GM12874 (cell line): ENCODE measurements at regions not wholly inside any gene's neighbourhood (a gene's known extent, or its start where the extent isn't known, plus 50 kb on each side); places are given as distances from the start of the nearest gene placed in this dataset.

Experiments
- CTCF ChIP-seq: IDR thresholded peaks from 2 replicates; pipeline ENCODE4 v1.5.1; 2011; ENCODE audit warnings: low read depth, mild to moderate bottlenecking, control low read depth, low read length, moderate library complexity; ENCODE audit not compliant: insufficient read depth

DNA sequence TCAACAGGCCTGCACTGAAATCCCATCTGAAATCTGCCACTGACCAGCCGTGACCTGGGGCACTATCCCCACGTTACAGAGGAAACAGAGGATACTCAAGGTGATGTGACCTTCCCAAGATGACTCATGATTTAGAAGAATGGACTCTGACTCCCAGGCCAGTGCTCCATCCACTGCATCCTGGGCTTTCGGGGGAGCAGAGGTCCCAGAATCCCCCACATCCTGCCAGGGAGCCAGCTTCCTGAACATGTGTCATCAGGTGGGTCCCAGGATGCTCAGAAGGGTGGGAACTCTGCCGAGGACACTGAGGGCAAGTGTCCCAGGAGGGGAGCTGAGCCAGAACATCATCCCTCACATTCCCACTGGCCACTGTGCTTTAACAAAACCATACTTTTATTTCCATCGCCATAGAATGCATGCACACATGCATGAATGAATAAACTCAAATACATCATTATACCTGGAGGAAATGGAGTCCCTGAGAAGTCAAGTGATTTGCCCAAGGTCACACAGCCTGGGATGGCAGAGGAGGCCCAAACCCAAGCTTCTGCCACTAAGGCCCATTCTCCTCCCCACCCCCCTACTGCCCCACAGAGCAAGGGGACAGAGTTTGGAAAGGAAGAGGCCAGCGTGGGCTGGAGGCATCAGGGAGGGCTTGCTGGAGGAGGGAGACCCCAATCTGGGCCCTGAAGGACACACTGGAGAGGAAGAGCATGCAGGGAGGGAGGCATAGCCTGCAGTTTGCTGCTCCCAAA, 189.4 kb downstream of the MATN1 start:
- TF ChIP-seq CTCF: no peak

- TF ChIP-seq CTCF: no peak
Measured at GRCh38 chr1:30533141-30533540, 190.2 kb downstream of the MATN1 start.

- TF ChIP-seq CTCF: no peak
Measured at GRCh38 chr1:30532621-30533020, 190.8 kb downstream of the MATN1 start.

DNA sequence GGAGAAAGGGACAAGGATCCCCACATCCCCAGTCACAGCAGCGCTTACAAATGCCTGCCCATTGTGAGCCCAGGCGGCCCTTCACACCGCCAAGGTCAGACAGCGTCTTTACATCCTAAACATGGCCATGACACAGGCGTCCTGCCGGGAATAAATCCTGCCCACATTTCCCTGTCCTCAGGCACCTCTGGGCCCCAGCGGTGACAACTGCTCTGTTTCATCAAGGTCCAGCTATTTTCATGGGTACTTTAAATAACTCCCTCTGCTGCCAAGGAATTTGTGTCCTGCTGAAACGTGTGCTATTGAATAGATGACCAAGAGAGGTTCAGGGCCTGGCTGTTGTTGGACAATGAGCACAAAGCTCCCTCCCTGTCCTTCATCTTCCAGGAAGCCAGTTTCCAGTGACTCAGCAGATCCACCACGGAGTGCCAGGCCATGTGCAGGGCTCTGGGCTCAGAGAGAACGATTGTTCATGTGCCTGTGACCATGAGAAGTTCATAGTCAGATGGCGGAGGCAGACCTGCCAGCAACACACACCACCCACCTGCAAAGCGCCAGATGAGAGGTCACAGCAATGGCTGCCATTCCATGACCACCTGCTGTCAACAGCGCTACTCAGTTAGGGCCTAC, 195.8 kb downstream of the MATN1 start:
- TF ChIP-seq CTCF: no peak

DNA sequence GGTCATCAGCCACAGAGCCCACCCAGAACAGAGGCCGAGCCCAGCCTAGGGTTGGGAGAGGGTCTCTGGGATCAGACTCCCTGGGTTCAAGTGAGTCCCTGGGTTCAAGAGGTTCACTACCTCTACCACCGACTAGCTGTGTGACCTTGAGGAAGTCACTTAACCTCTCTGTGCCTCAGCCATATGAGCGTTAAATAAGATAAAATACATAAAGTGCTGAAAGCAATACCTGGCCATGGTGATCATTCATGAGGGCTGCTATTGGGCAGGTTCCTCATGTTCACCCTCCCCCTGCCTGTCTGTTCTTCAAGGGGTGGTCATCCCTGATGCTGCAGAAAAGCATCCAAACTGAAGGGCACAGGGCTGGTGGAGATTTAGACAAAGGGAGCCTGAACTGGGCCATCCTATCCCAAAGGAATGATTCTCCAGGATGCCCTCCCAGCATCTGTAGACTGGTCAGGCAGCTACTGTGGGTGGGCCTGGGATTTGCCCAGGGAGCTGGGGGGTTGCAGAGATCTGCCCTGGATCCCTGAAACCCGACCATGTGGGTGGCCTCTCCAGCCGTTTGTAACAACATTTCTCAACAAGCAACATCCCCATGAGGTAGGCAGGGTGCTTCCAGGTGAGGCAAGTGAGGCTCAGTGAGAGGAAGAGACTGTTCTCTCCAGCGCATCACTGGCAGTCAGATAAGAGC, 196.6 kb downstream of the MATN1 start:
- TF ChIP-seq CTCF: no peak

DNA sequence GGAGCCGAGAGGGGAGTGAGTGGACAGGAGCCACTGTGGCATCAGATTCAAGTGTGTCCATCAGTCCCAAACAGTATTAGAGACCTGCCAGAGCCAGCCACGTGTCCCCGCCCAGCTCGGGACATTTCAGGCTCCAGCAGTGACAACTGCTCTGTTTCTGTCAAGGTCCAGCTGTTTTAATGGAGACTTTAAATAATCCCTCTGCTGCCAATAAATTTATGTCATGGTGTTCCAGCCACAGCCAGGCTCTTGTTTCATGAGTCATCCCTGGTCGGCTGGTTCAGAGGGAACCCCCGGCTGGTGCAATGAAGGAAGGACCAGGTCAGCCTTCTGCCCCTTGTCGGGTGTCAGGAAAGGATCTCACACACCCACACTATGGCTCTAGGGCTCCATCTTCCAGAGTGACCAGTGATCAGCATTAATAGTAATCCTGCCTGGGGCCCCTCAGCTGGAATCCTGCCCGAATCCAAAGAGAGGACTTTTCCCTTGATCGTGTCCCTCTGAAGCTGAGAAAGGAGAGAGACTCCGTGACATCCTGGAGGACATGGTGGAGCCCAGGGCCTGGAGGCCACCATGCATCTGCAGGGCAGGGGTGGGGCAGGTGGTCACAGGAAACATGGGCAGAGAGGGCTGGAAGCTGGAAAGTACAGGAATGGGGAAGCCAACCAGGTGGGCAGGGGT, 197.3 kb downstream of the MATN1 start:
- TF ChIP-seq CTCF: no peak

DNA sequence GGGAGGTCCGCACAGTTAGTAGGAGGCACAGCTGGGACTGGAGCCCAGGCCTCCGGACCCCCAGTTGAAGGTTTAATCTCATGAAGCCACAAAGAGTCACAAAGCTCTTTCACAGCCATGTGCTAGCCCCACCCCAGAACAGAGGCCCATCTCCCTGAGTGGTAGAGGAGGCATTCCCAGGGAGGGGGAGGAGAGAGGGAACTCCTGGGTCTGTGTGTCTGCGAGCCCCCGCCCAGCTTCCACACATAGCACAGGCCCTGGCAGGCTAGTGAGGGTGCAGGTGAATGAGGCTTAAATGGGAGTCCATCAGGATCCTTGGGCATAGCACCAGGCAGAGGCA, 197.8 kb downstream of the MATN1 start:
- TF ChIP-seq CTCF: no peak
